DMS79 treated with DMSO at 0.1 percent for 48 hours (cell line): ENCODE measurements at regions not wholly inside any gene's neighbourhood (a gene's known extent, or its start where the extent isn't known, plus 50 kb on each side); places are given as distances from the start of the nearest gene placed in this dataset.
"Not testable (repeated sequence)": the region's sequence is repeated elsewhere in the genome, so short reads cannot be mapped to it uniquely, and the experiment has no call there.

ENCODE experiments used
- DNase-seq: peaks from one replicate; lab custom pipeline; 2025; lab: John Stamatoyannopoulos, UW

- DNase-seq, result peak; percentile 16
Measured at GRCh38 chr6:168852376-168852884, 401.2 kb downstream of the THBS2 start.

GRCh38 chr6:168851460-168852375 is 401.9 kb downstream of the THBS2 start:
- DNase-seq, result peak; percentile 18

GRCh38 chr6:168850027-168850736 is 403.5 kb downstream of the THBS2 start:
- not testable (repeated sequence) for DNase-seq

- no peak for DNase-seq
Measured at GRCh38 chr6:168849459-168849858, 404.2 kb downstream of the THBS2 start.

GRCh38 chr6:168848797-168849196 is 404.8 kb downstream of the THBS2 start:
- DNase-seq, result no peak

GRCh38 chr6:168844821-168845609 is 404.0 kb downstream of the SMOC2 start:
- no peak for DNase-seq

- DNase-seq, result not testable (repeated sequence)
Measured at GRCh38 chr6:168842632-168843212, 401.7 kb downstream of the SMOC2 start.

GRCh38 chr6:168841609-168842278 is 400.8 kb downstream of the SMOC2 start:
- DNase-seq, result no peak

GRCh38 chr6:168840932-168841331 is 399.9 kb downstream of the SMOC2 start:
- DNase-seq, result not testable (repeated sequence)

GRCh38 chr6:168840299-168840698 is 399.3 kb downstream of the SMOC2 start:
- not testable (repeated sequence) for DNase-seq

- DNase-seq, result peak; percentile 17
Measured at GRCh38 chr6:168838037-168838399, 397.0 kb downstream of the SMOC2 start.

GRCh38 chr6:168837254-168838036 is 396.5 kb downstream of the SMOC2 start:
- DNase-seq, result no peak

- DNase-seq, result no peak
Measured at GRCh38 chr6:168835991-168836390, 395.0 kb downstream of the SMOC2 start.

- DNase-seq, result no peak
Measured at GRCh38 chr6:168834801-168835200, 393.8 kb downstream of the SMOC2 start.

- no peak for DNase-seq
Measured at GRCh38 chr6:168834042-168834587, 393.1 kb downstream of the SMOC2 start.

- no peak for DNase-seq
Measured at GRCh38 chr6:168828800-168829199, 387.8 kb downstream of the SMOC2 start.

- no peak for DNase-seq
Measured at GRCh38 chr6:168828035-168828434, 387.1 kb downstream of the SMOC2 start.

- DNase-seq, result no peak
Measured at GRCh38 chr6:168827586-168827871, 386.5 kb downstream of the SMOC2 start.

GRCh38 chr6:168826726-168827585 is 386.0 kb downstream of the SMOC2 start:
- DNase-seq, result peak; percentile 64
